ENCODE measurements at regions not wholly inside any gene's neighbourhood (a gene's known extent, or its start where the extent isn't known, plus 50 kb on each side); places are given as distances from the start of the nearest gene placed in this dataset.

- no peak for TF ChIP-seq CTCF (IDR thresholded peaks at IDR 0.05; ENCODE audit: poor library complexity)
- no peak for TF ChIP-seq EZH2 (IDR thresholded peaks at IDR 0.05; ENCODE audit: borderline replicate concordance)
Measured at GRCh38 chr7:145339319-145339718, 503.5 kb upstream of the TPK1 start.
